ENCODE measurements at regions not wholly inside any gene's neighbourhood (a gene's known extent, or its start where the extent isn't known, plus 50 kb on each side); places are given as distances from the start of the nearest gene placed in this dataset.

GRCh38 chr1:90782046-90782445, 64.9 kb upstream of the BARHL2 start:
- intact Hi-C loops (cut with DNase I), result no loop called here
- TF ChIP-seq CTCF (IDR thresholded peaks at IDR 0.05) (no peak), POLR2A (IDR thresholded peaks at IDR 0.05) (no peak), EP300 (IDR thresholded peaks at IDR 0.05) (no peak)

GRCh38 chr1:90781534-90781933, 64.4 kb upstream of the BARHL2 start:
- intact Hi-C loops (cut with DNase I), result no loop called here
- H3K27ac ChIP-seq, result no peak overlapping the region
- H3K4me3 ChIP-seq, result no peak overlapping the region
- no peak for TF ChIP-seq CTCF (IDR thresholded peaks at IDR 0.05)
- TF ChIP-seq POLR2A (IDR thresholded peaks at IDR 0.05), result no peak
- TF ChIP-seq EP300 (IDR thresholded peaks at IDR 0.05), result no peak
- H3K27me3 ChIP-seq, result no peaks in the 10 kb centered on the region
- H3K36me3 ChIP-seq, result no peaks in the 10 kb centered on the region
- H3K9me3 ChIP-seq, result no peaks in the 10 kb centered on the region
- WGBS, 3 donors, result 73 to 80% (median 74%) methylated on average over 6 of the region's 6 CpGs
- no peaks in the 10 kb centered on the region for H3K4me1 ChIP-seq (ENCODE audit: insufficient read depth)
- no peak for DNase-seq

More at GRCh38 chr1:90782046-90782445, 64.9 kb upstream of the BARHL2 start:
- WGBS, 3 donors, result 63 to 75% (median 68%) methylated on average over 2 of the region's 2 CpGs
- H3K27ac ChIP-seq, result no peak overlapping the region
- no peaks in the 10 kb centered on the region for H3K36me3 ChIP-seq
- H3K9me3 ChIP-seq, result no peaks in the 10 kb centered on the region
- H3K27me3 ChIP-seq, result no peaks in the 10 kb centered on the region
- no peak for DNase-seq
- no peaks in the 10 kb centered on the region for H3K4me1 ChIP-seq (ENCODE audit: insufficient read depth)
- H3K4me3 ChIP-seq, result no peak overlapping the region

GRCh38 chr1:90780981-90781380, 63.9 kb upstream of the BARHL2 start:
- no peak for TF ChIP-seq POLR2A (IDR thresholded peaks at IDR 0.05)
- no peak for TF ChIP-seq CTCF (IDR thresholded peaks at IDR 0.05)
- TF ChIP-seq EP300 (IDR thresholded peaks at IDR 0.05), result no peak
- H3K4me3 ChIP-seq, result no peak overlapping the region
- intact Hi-C loops (cut with DNase I), result no loop called here
- WGBS, 3 donors, result 94 to 98% (median 96%) methylated on average over 2 of the region's 2 CpGs
- no peak overlapping the region for H3K27ac ChIP-seq
- DNase-seq, result no peak
- no peaks in the 10 kb centered on the region for H3K4me1 ChIP-seq (ENCODE audit: insufficient read depth)
- H3K9me3 ChIP-seq, result no peaks in the 10 kb centered on the region
- H3K27me3 ChIP-seq, result no peaks in the 10 kb centered on the region
- H3K36me3 ChIP-seq, result no peaks in the 10 kb centered on the region

GRCh38 chr1:90779573-90779972, 62.5 kb upstream of the BARHL2 start:
- no peak for TF ChIP-seq CTCF (IDR thresholded peaks at IDR 0.05)
- no peak for TF ChIP-seq POLR2A (IDR thresholded peaks at IDR 0.05)
- TF ChIP-seq EP300 (IDR thresholded peaks at IDR 0.05), result no peak
- Histone ChIP-seq H3K27ac (no peak overlapping the region), H3K4me1 (ENCODE audit: insufficient read depth) (no peaks in the 10 kb centered on the region), H3K27me3 (no peaks in the 10 kb centered on the region), H3K4me3 (no peak overlapping the region), H3K9me3 (no peaks in the 10 kb centered on the region), H3K36me3 (no peaks in the 10 kb centered on the region)
- 83 to 87% (median 85%) methylated on average over 4 of the region's 4 CpGs for WGBS, 3 donors
- DNase-seq, result no peak
- intact Hi-C loops (cut with DNase I), result no loop called here

- Histone ChIP-seq H3K36me3 (no peaks in the 10 kb centered on the region), H3K27ac (no peak overlapping the region), H3K9me3 (no peaks in the 10 kb centered on the region), H3K27me3 (no peaks in the 10 kb centered on the region), H3K4me3 (no peak overlapping the region), H3K4me1 (ENCODE audit: insufficient read depth) (no peaks in the 10 kb centered on the region)
- TF ChIP-seq EP300 (IDR thresholded peaks at IDR 0.05), result no peak
- no peak for TF ChIP-seq CTCF (IDR thresholded peaks at IDR 0.05)
- TF ChIP-seq POLR2A (IDR thresholded peaks at IDR 0.05), result no peak
- no peak for DNase-seq
- intact Hi-C loops (cut with DNase I), result no loop called here
Observed at GRCh38 chr1:90778486-90778885, 61.4 kb upstream of the BARHL2 start.

Measured in ovary (tissue), 7 donors.